ENCODE measurements at regions not wholly inside any gene's neighbourhood (a gene's known extent, or its start where the extent isn't known, plus 50 kb on each side); places are given as distances from the start of the nearest gene placed in this dataset.
"Not testable (repeated sequence)": the region's sequence is repeated elsewhere in the genome, so short reads cannot be mapped to it uniquely, and the experiment has no call there.

- Mint-ChIP-seq H3K27ac (no peak overlapping the region), H3K36me3 (no peaks in the 10 kb centered on the region), H3K4me3 (no peak overlapping the region), H3K9me3 (no peaks in the 10 kb centered on the region), H3K27me3 (peaks cover 2% of the 10 kb centered on the region), H3K4me1 (ENCODE audit: low read depth) (no peaks in the 10 kb centered on the region)
- no peak for DNase-seq
- intact Hi-C loops (cut with micrococcal nuclease) = no loop called here
- ChIA-PET POLR2A (no interaction called here), CTCF (no interaction called here)
These were observed 367.6 kb upstream of the GYPC start for GRCh38 chr2:126288362-126288761.

- H3K9me3 Mint-ChIP-seq; H3K27me3 Mint-ChIP-seq; H3K36me3 Mint-ChIP-seq; POLR2A ChIA-PET; DNase-seq; CTCF ChIA-PET; H3K4me3 Mint-ChIP-seq; H3K4me1 Mint-ChIP-seq (ENCODE audit: low read depth); intact Hi-C loops (cut with micrococcal nuclease); H3K27ac Mint-ChIP-seq: not testable (repeated sequence)
These were observed 362.0 kb upstream of the GYPC start for GRCh38 chr2:126293962-126294361.

GRCh38 chr2:126299469-126299976 is 356.4 kb upstream of the GYPC start:
- POLR2A ChIA-PET = no interaction called here
- Mint-ChIP-seq H3K4me3 (no peak overlapping the region), H3K27me3 (no peaks in the 10 kb centered on the region)

GRCh38 chr2:126300348-126300747 is 355.6 kb upstream of the GYPC start:
- H3K9me3 Mint-ChIP-seq = no peaks in the 10 kb centered on the region
- no peaks in the 10 kb centered on the region for H3K36me3 Mint-ChIP-seq
- intact Hi-C loops (cut with micrococcal nuclease) = no loop called here
- ChIA-PET CTCF (no interaction called here), POLR2A (no interaction called here)
- H3K4me3 Mint-ChIP-seq = no peak overlapping the region
- H3K27ac Mint-ChIP-seq = no peak overlapping the region
- H3K27me3 Mint-ChIP-seq = no peaks in the 10 kb centered on the region
- no peaks in the 10 kb centered on the region for H3K4me1 Mint-ChIP-seq (ENCODE audit: low read depth)
- DNase-seq = no peak

More at GRCh38 chr2:126299469-126299976, 356.4 kb upstream of the GYPC start:
- CTCF ChIA-PET = no interaction called here
- no peak overlapping the region for H3K27ac Mint-ChIP-seq
- intact Hi-C loops (cut with micrococcal nuclease) = no loop called here
- no peaks in the 10 kb centered on the region for H3K9me3 Mint-ChIP-seq
- no peaks in the 10 kb centered on the region for H3K4me1 Mint-ChIP-seq (ENCODE audit: low read depth)
- no peaks in the 10 kb centered on the region for H3K36me3 Mint-ChIP-seq
- no peak for DNase-seq

- no peaks in the 10 kb centered on the region for H3K27me3 Mint-ChIP-seq
- intact Hi-C loops (cut with micrococcal nuclease) = no loop called here
- no peaks in the 10 kb centered on the region for H3K4me1 Mint-ChIP-seq (ENCODE audit: low read depth)
- H3K9me3 Mint-ChIP-seq = no peaks in the 10 kb centered on the region
- CTCF ChIA-PET = interaction anchor here (0.6 kb wide), 1 partner anchor 330 kb away, joined by 3 read pairs; no protein-coding TSS in a partner anchor
- no peak overlapping the region for H3K4me3 Mint-ChIP-seq
- POLR2A ChIA-PET = no interaction called here
- no peak overlapping the region for H3K27ac Mint-ChIP-seq
- H3K36me3 Mint-ChIP-seq = no peaks in the 10 kb centered on the region
- DNase-seq = no peak
These were observed 353.9 kb upstream of the GYPC start for GRCh38 chr2:126302043-126302442.

- no peak for DNase-seq
- no peaks in the 10 kb centered on the region for H3K36me3 Mint-ChIP-seq
- no peaks in the 10 kb centered on the region for H3K9me3 Mint-ChIP-seq
- intact Hi-C loops (cut with micrococcal nuclease) = no loop called here
- no peak overlapping the region for H3K27ac Mint-ChIP-seq
- CTCF ChIA-PET = no interaction called here
- no peaks in the 10 kb centered on the region for H3K4me1 Mint-ChIP-seq (ENCODE audit: low read depth)
- POLR2A ChIA-PET = no interaction called here
- H3K27me3 Mint-ChIP-seq = no peaks in the 10 kb centered on the region
- no peak overlapping the region for H3K4me3 Mint-ChIP-seq
These were observed 352.8 kb upstream of the GYPC start for GRCh38 chr2:126303113-126303512.

- Mint-ChIP-seq H3K27me3 (no peaks in the 10 kb centered on the region), H3K4me3 (no peak overlapping the region), H3K36me3 (no peaks in the 10 kb centered on the region), H3K9me3 (no peaks in the 10 kb centered on the region), H3K27ac (no peak overlapping the region), H3K4me1 (ENCODE audit: low read depth) (no peaks in the 10 kb centered on the region)
- ChIA-PET CTCF (no interaction called here), POLR2A (no interaction called here)
- no peak for DNase-seq
- intact Hi-C loops (cut with micrococcal nuclease) = no loop called here
These were observed 351.8 kb upstream of the GYPC start for GRCh38 chr2:126304154-126304553.

GRCh38 chr2:126306539-126306938 is 349.4 kb upstream of the GYPC start:
- Mint-ChIP-seq H3K27me3 (no peaks in the 10 kb centered on the region), H3K27ac (no peak overlapping the region), H3K4me1 (ENCODE audit: low read depth) (no peaks in the 10 kb centered on the region), H3K9me3 (no peaks in the 10 kb centered on the region), H3K4me3 (no peak overlapping the region), H3K36me3 (no peaks in the 10 kb centered on the region)
- ChIA-PET CTCF (no interaction called here), POLR2A (no interaction called here)
- intact Hi-C loops (cut with micrococcal nuclease) = no loop called here
- DNase-seq = no peak

GRCh38 chr2:126307740-126308139 is 348.2 kb upstream of the GYPC start:
- Mint-ChIP-seq H3K36me3 (no peaks in the 10 kb centered on the region), H3K9me3 (no peaks in the 10 kb centered on the region), H3K27me3 (peaks cover 2% of the 10 kb centered on the region), H3K4me3 (no peak overlapping the region), H3K4me1 (ENCODE audit: low read depth) (no peaks in the 10 kb centered on the region), H3K27ac (no peak overlapping the region)
- ChIA-PET CTCF (no interaction called here), POLR2A (no interaction called here)
- no peak for DNase-seq
- intact Hi-C loops (cut with micrococcal nuclease) = no loop called here

- H3K27me3 Mint-ChIP-seq = peaks cover 2% of the 10 kb centered on the region
- intact Hi-C loops (cut with micrococcal nuclease) = no loop called here
- H3K9me3 Mint-ChIP-seq = no peaks in the 10 kb centered on the region
- H3K36me3 Mint-ChIP-seq = no peaks in the 10 kb centered on the region
- ChIA-PET CTCF (no interaction called here), POLR2A (no interaction called here)
- H3K4me3 Mint-ChIP-seq = no peak overlapping the region
- no peaks in the 10 kb centered on the region for H3K4me1 Mint-ChIP-seq (ENCODE audit: low read depth)
- no peak for DNase-seq
- H3K27ac Mint-ChIP-seq = no peak overlapping the region
These were observed 346.8 kb upstream of the GYPC start for GRCh38 chr2:126309185-126309584.

GRCh38 chr2:126312579-126312978 is 343.4 kb upstream of the GYPC start:
- POLR2A ChIA-PET = no interaction called here
- Mint-ChIP-seq H3K4me1 (ENCODE audit: low read depth) (no peaks in the 10 kb centered on the region), H3K36me3 (no peaks in the 10 kb centered on the region), H3K27me3 (peaks cover 3% of the 10 kb centered on the region), H3K9me3 (no peaks in the 10 kb centered on the region), H3K27ac (no peak overlapping the region), H3K4me3 (no peak overlapping the region)
- intact Hi-C loops (cut with micrococcal nuclease) = no loop called here
- CTCF ChIA-PET = no interaction called here
- DNase-seq = no peak

GRCh38 chr2:126315828-126316227 is 340.1 kb upstream of the GYPC start:
- POLR2A ChIA-PET = no interaction called here
- H3K4me3 Mint-ChIP-seq = no peak overlapping the region
- no peaks in the 10 kb centered on the region for H3K4me1 Mint-ChIP-seq (ENCODE audit: low read depth)
- CTCF ChIA-PET = no interaction called here
- H3K27ac Mint-ChIP-seq = no peak overlapping the region
- no peaks in the 10 kb centered on the region for H3K9me3 Mint-ChIP-seq
- no peak for DNase-seq
- H3K27me3 Mint-ChIP-seq = peaks cover 7% of the 10 kb centered on the region
- intact Hi-C loops (cut with micrococcal nuclease) = no loop called here
- no peaks in the 10 kb centered on the region for H3K36me3 Mint-ChIP-seq

- Mint-ChIP-seq H3K4me1 (ENCODE audit: low read depth) (no peaks in the 10 kb centered on the region), H3K27me3 (peaks cover 5% of the 10 kb centered on the region), H3K36me3 (no peaks in the 10 kb centered on the region), H3K27ac (no peak overlapping the region), H3K9me3 (no peaks in the 10 kb centered on the region), H3K4me3 (no peak overlapping the region)
- ChIA-PET CTCF (interaction anchor here (0.7 kb wide), 1 partner anchor 235 kb away, joined by 4 read pairs; no protein-coding TSS in a partner anchor), POLR2A (no interaction called here)
- no peak for DNase-seq
- intact Hi-C loops (cut with micrococcal nuclease) = no loop called here
These were observed 338.0 kb upstream of the GYPC start for GRCh38 chr2:126317790-126318431.

Measured in activated CD4-positive, alpha-beta memory T cell treated with anti-CD3 and anti-CD28 coated beads for 36 hours (primary cell).